Activated T-cell treated with anti-CD3 and anti-CD28 coated beads for 4 hours (primary cell): ENCODE measurements at regions not wholly inside any gene's neighbourhood (a gene's known extent, or its start where the extent isn't known, plus 50 kb on each side); places are given as distances from the start of the nearest gene placed in this dataset.
"Not testable (repeated sequence)": the region's sequence is repeated elsewhere in the genome, so short reads cannot be mapped to it uniquely, and the experiment has no call there.

Experiments
- DNase-seq: peaks from one replicate; pipeline ENCODE4 v3.0.0-alpha.2; 2020

- DNase-seq, result not testable (repeated sequence)
Measured at GRCh38 chr15:84550503-84550902, 50.3 kb upstream of the ZSCAN2 start.
